ENCODE measurements at regions not wholly inside any gene's neighbourhood (a gene's known extent, or its start where the extent isn't known, plus 50 kb on each side); places are given as distances from the start of the nearest gene placed in this dataset.

- TF ChIP-seq CTCF (IDR thresholded peaks at IDR 0.05; ENCODE audit: low read depth, low read length, poor library complexity, severe bottlenecking) (no peak), EZH2phosphoT487 (IDR thresholded peaks at IDR 0.05; ENCODE audit: borderline replicate concordance, low read length) (no peak)
- H3K79me2 ChIP-seq (ENCODE audit: control insufficient read depth, low read length): no peaks in the 10 kb centered on the region
- no peak overlapping the region for H3K27ac ChIP-seq (ENCODE audit: low read depth, low read length)
- no peak overlapping the region for H3K4me2 ChIP-seq (ENCODE audit: low read length)
- H3K27me3 ChIP-seq (ENCODE audit: control insufficient read depth, low read length): no peaks in the 10 kb centered on the region
- no peaks in the 10 kb centered on the region for H3K9me3 ChIP-seq (ENCODE audit: control insufficient read depth, insufficient read depth, low read length)
- H3K36me3 ChIP-seq (ENCODE audit: control insufficient read depth, low read length): no peaks in the 10 kb centered on the region
- no peak overlapping the region for H3K4me3 ChIP-seq (ENCODE audit: low read length)
- H3K4me1 ChIP-seq (ENCODE audit: control insufficient read depth, low read length): no peaks in the 10 kb centered on the region
- no peaks in the 10 kb centered on the region for H3F3A ChIP-seq (ENCODE audit: control insufficient read depth, insufficient read depth)
- H3K9me2 ChIP-seq (replicated peaks; ENCODE audit: control insufficient read depth, low read length): no peaks in the 10 kb centered on the region
- H4K20me1 ChIP-seq (ENCODE audit: control insufficient read depth, insufficient read depth, low read depth, low read length): no peaks in the 10 kb centered on the region
Measured at GRCh38 chr7:115124409-115124939, 202.6 kb downstream of the MDFIC start.

DNA sequence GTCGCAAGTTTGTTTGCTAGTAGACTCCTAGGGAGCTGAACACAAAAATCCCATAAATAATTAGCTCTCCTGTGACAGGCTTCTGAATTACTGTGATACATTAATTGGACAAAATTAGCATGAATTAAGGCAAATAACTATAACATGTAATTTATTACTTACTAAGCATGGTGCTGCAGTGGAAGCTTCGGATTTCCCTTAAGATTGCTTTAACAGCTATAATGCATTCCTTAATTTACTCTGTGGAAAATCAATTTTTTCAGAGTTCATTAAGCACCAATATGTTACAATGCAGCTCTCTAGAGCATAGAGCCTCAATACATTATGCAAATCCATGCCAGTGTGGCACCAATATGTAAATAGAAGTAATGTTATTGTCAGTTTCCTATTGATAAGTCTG, 201.5 kb downstream of the MDFIC start:
- H3K36me3 ChIP-seq (ENCODE audit: control insufficient read depth, low read length): no peaks in the 10 kb centered on the region
- H3K79me2 ChIP-seq (ENCODE audit: control insufficient read depth, low read length): no peaks in the 10 kb centered on the region
- H3K27ac ChIP-seq (ENCODE audit: low read depth, low read length): no peak overlapping the region
- no peaks in the 10 kb centered on the region for H3K27me3 ChIP-seq (ENCODE audit: control insufficient read depth, low read length)
- no peak overlapping the region for H3K4me3 ChIP-seq (ENCODE audit: low read length)
- H3K9me2 ChIP-seq (replicated peaks; ENCODE audit: control insufficient read depth, low read length): no peaks in the 10 kb centered on the region
- H3K4me2 ChIP-seq (ENCODE audit: low read length): no peak overlapping the region
- no peaks in the 10 kb centered on the region for H3K9me3 ChIP-seq (ENCODE audit: control insufficient read depth, insufficient read depth, low read length)
- H3K4me1 ChIP-seq (ENCODE audit: control insufficient read depth, low read length): no peaks in the 10 kb centered on the region
- H3F3A ChIP-seq (ENCODE audit: control insufficient read depth, insufficient read depth): no peaks in the 10 kb centered on the region
- TF ChIP-seq EZH2phosphoT487 (IDR thresholded peaks at IDR 0.05; ENCODE audit: borderline replicate concordance, low read length) (no peak), CTCF (IDR thresholded peaks at IDR 0.05; ENCODE audit: low read depth, low read length, poor library complexity, severe bottlenecking) (no peak)
- H4K20me1 ChIP-seq (ENCODE audit: control insufficient read depth, insufficient read depth, low read depth, low read length): no peaks in the 10 kb centered on the region

DNA sequence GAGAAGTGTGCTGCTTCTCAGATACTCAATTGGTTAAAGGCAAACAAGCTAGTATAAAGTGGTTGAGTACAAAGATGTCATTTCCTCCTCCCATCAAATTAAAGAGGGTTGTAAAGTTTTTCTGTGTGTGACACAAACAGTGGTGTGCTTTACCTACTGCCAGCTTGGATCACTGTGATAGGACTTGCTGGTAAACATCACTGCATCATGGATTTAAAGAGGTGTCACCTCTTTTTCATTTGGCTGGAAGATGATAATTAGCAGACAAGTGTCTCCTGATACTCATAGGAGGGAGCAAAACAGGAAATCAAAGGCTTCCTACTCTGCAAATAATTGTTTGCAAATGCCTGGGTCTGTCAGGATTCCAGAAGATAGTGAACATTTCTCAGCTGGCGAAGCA, 200.5 kb downstream of the MDFIC start:
- Histone ChIP-seq H3K4me2 (ENCODE audit: low read length) (no peak overlapping the region), H3K36me3 (ENCODE audit: control insufficient read depth, low read length) (no peaks in the 10 kb centered on the region), H3K9me3 (ENCODE audit: control insufficient read depth, insufficient read depth, low read length) (no peaks in the 10 kb centered on the region), H3F3A (ENCODE audit: control insufficient read depth, insufficient read depth) (no peaks in the 10 kb centered on the region), H3K27me3 (ENCODE audit: control insufficient read depth, low read length) (no peaks in the 10 kb centered on the region), H3K4me3 (ENCODE audit: low read length) (no peak overlapping the region), H3K27ac (ENCODE audit: low read depth, low read length) (no peak overlapping the region), H4K20me1 (ENCODE audit: control insufficient read depth, insufficient read depth, low read depth, low read length) (no peaks in the 10 kb centered on the region), H3K79me2 (ENCODE audit: control insufficient read depth, low read length) (no peaks in the 10 kb centered on the region), H3K9me2 (replicated peaks; ENCODE audit: control insufficient read depth, low read length) (no peaks in the 10 kb centered on the region), H3K4me1 (ENCODE audit: control insufficient read depth, low read length) (no peaks in the 10 kb centered on the region)
- TF ChIP-seq EZH2phosphoT487 (IDR thresholded peaks at IDR 0.05; ENCODE audit: borderline replicate concordance, low read length) (no peak), CTCF (IDR thresholded peaks at IDR 0.05; ENCODE audit: low read depth, low read length, poor library complexity, severe bottlenecking) (no peak)
